Karpas-422 (cell line): ENCODE measurements at regions not wholly inside any gene's neighbourhood (a gene's known extent, or its start where the extent isn't known, plus 50 kb on each side); places are given as distances from the start of the nearest gene placed in this dataset.
"Not testable (repeated sequence)": the region's sequence is repeated elsewhere in the genome, so short reads cannot be mapped to it uniquely, and the experiment has no call there.

Source experiments
- DNase-seq: peaks from one replicate; pipeline ENCODE4 v3.0.0-alpha.2; 2015
- H2AFZ ChIP-seq: fragments of 200-600 bp; sonication (generic); 2 replicates; pipeline ENCODE4 v1.6.1; 2014; ENCODE audit warnings: antibody characterized with exemption, low read length, mixed read lengths
- H3K27ac ChIP-seq: fragments of 200-600 bp; sonication (generic); 2 replicates; pipeline ENCODE4 v1.5.1; 2014; ENCODE audit warnings: mild to moderate bottlenecking, low read length, moderate library complexity
- H3K27me3 ChIP-seq: fragments of 200-600 bp; sonication (generic); 2 replicates; pipeline ENCODE4 v1.6.1; 2014; ENCODE audit warnings: low read length, mixed read lengths
- H3K36me3 ChIP-seq: fragments of 200-600 bp; sonication (generic); 2 replicates; pipeline ENCODE4 v1.6.1; 2014; ENCODE audit warnings: low read length, mixed read lengths; ENCODE audit not compliant: insufficient read depth
- H3K4me1 ChIP-seq: fragments of 200-600 bp; sonication (generic); 2 replicates; pipeline ENCODE4 v1.6.1; 2014; ENCODE audit warnings: mild to moderate bottlenecking, low read length, mixed read lengths
- H3K4me2 ChIP-seq: fragments of 200-600 bp; sonication (generic); 2 replicates; pipeline ENCODE4 v1.6.1; 2014; ENCODE audit warnings: low read length, low read depth, mild to moderate bottlenecking; ENCODE audit not compliant: poor library complexity, severe bottlenecking
- H3K4me3 ChIP-seq: fragments of 200-600 bp; sonication (generic); 2 replicates; pipeline ENCODE4 v1.5.1; 2014; ENCODE audit warnings: mild to moderate bottlenecking, antibody characterized with exemption, low read length, mixed read lengths
- H3K79me2 ChIP-seq: fragments of 200-600 bp; sonication (generic); 2 replicates; pipeline ENCODE4 v1.6.1; 2014; ENCODE audit warnings: mild to moderate bottlenecking, low read length, mixed read lengths
- H3K9ac ChIP-seq: fragments of 200-600 bp; sonication (generic); 2 replicates; pipeline ENCODE4 v1.6.0; 2014; ENCODE audit warnings: low read length
- H3K9me2 ChIP-seq: fragments of 200-600 bp; sonication (generic), shearing (Covaris generic); replicated peaks from 2 replicates; pipeline ENCODE4 v1.6.0; 2014; ENCODE audit warnings: mild to moderate bottlenecking, low read length, moderate library complexity; ENCODE audit not compliant: insufficient read depth
- H3K9me3 ChIP-seq: fragments of 300-700, 200-600 bp; sonication (generic); 2 replicates; pipeline ENCODE4 v1.6.1; 2014; ENCODE audit warnings: low read length, mixed read lengths
- H4K20me1 ChIP-seq: fragments of 200-600 bp; sonication (generic); 2 replicates; pipeline ENCODE4 v1.6.1; 2014; ENCODE audit warnings: mild to moderate bottlenecking, antibody characterized with exemption, low read length, low read depth; ENCODE audit not compliant: insufficient read depth

DNA sequence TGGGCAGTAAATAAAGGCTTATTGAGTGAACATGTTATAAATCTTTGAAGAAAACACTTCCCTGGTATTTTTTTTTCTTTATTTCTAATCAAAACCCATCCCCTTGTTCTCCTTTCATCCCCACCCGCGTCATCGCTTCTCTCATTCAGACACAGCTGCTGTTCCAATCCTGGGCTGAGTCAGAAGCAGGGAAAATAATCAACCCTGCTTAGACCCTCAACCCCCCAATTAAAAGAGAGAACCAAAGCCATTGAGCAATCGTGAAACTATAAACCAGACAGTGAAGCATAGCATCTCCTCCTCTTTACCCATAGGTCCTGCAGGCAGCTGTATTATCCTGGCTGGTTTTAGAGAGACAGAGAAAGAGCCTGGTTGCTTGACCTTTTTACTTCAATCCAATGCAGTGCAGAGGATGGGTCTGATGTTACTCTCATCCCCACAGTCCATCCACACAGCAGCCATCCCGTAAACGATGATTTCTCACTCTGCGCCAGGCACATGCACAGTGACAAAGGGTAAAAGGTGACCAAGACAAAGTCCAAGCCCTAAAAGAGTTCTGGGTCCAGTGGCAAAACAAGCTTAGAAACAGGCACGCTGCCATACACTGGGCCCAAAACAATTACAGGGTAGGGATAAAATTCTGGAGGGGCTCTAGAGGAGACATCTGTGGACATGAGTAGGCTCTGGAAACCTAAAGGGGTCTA, 238.3 kb downstream of the GALC start:
- Histone ChIP-seq H3K4me3 (no peak overlapping the region), H3K27ac (no peak overlapping the region), H3K36me3 (no peaks in the 10 kb centered on the region), H2AFZ (no peak overlapping the region), H3K9me2 (no peaks in the 10 kb centered on the region), H3K79me2 (no peaks in the 10 kb centered on the region), H3K27me3 (no peaks in the 10 kb centered on the region), H4K20me1 (no peaks in the 10 kb centered on the region), H3K9me3 (no peaks in the 10 kb centered on the region), H3K9ac (no peak overlapping the region), H3K4me1 (peaks cover 30% of the 10 kb centered on the region), H3K4me2 (no peak overlapping the region)
- no peak for DNase-seq

GRCh38 chr14:87748558-87748957, 244.4 kb downstream of the GALC start:
- H3K9me2 ChIP-seq, result no peaks in the 10 kb centered on the region
- no peaks in the 10 kb centered on the region for H3K27me3 ChIP-seq
- H2AFZ ChIP-seq, result no peak overlapping the region
- H3K36me3 ChIP-seq, result no peaks in the 10 kb centered on the region
- H3K27ac ChIP-seq, result no peak overlapping the region
- H3K4me2 ChIP-seq, result no peak overlapping the region
- H3K9me3 ChIP-seq, result no peaks in the 10 kb centered on the region
- no peak overlapping the region for H3K9ac ChIP-seq
- no peak overlapping the region for H3K4me3 ChIP-seq
- H3K79me2 ChIP-seq, result no peaks in the 10 kb centered on the region
- H4K20me1 ChIP-seq, result no peaks in the 10 kb centered on the region
- peaks cover 48% of the 10 kb centered on the region for H3K4me1 ChIP-seq
- DNase-seq, result no peak

GRCh38 chr14:87745507-87746118, 247.4 kb downstream of the GALC start:
- H3K9ac ChIP-seq, result no peak overlapping the region
- no peaks in the 10 kb centered on the region for H3K9me2 ChIP-seq
- H3K4me3 ChIP-seq, result no peak overlapping the region
- H3K27me3 ChIP-seq, result no peaks in the 10 kb centered on the region
- no peaks in the 10 kb centered on the region for H3K9me3 ChIP-seq
- H3K27ac ChIP-seq, result no peak overlapping the region
- H3K36me3 ChIP-seq, result no peaks in the 10 kb centered on the region; the same call in 1 of the 2 replicates
- H3K79me2 ChIP-seq, result no peaks in the 10 kb centered on the region
- H3K4me2 ChIP-seq, result peak overlapping the region; percentile 13
- DNase-seq, result peak; percentile 92
- no peaks in the 10 kb centered on the region for H4K20me1 ChIP-seq
- H3K4me1 ChIP-seq, result peaks cover 50% of the 10 kb centered on the region
- H2AFZ ChIP-seq, result peak overlapping the region; percentile 15; the same call in 1 of the 2 replicates

GRCh38 chr14:87734577-87735360, 258.2 kb downstream of the GALC start:
- H3K9ac ChIP-seq, H3K36me3 ChIP-seq, H2AFZ ChIP-seq, DNase-seq, H3K4me3 ChIP-seq, H3K27ac ChIP-seq, H3K9me2 ChIP-seq, H4K20me1 ChIP-seq, H3K79me2 ChIP-seq, H3K9me3 ChIP-seq, H3K27me3 ChIP-seq, H3K4me2 ChIP-seq: not testable (repeated sequence)
- H3K4me1 ChIP-seq, result peaks cover 20% of the 10 kb centered on the region

- H3K4me3 ChIP-seq, H3K79me2 ChIP-seq, H3K27ac ChIP-seq, H3K36me3 ChIP-seq, H4K20me1 ChIP-seq, H3K27me3 ChIP-seq, H2AFZ ChIP-seq, H3K9me2 ChIP-seq, H3K9me3 ChIP-seq: not testable (repeated sequence)
- peak overlapping the region; percentile 30 for H3K4me2 ChIP-seq
- peak; percentile 60 for DNase-seq
- peaks cover 16% of the 10 kb centered on the region for H3K4me1 ChIP-seq
- 0 out of 2 replicates have a peak overlapping the region, but pooled peaks have one; percentile 12 for H3K9ac ChIP-seq
Measured at GRCh38 chr14:87733115-87733514, 259.9 kb downstream of the GALC start.

DNA sequence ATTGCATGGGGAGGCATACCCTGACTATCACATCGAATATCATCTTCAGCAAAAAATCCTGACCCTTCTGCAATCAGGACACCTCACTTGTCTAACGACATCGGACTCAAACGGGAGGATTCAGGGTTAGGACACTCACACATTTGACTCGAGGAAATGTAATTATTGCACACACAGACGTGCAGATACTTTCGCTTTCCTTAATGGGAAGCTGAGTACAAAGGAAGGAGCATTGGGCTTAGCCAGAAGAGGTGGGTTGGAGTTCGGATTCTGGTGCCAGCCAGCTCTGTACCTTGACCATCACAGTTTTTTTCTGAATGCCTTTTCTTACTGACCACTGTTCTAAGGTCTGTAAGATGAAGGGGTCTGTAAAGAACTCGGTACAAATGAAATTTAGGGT, 260.4 kb downstream of the GALC start:
- Histone ChIP-seq H2AFZ (no peak overlapping the region; the same call in 1 of the 2 replicates), H4K20me1 (no peaks in the 10 kb centered on the region), H3K27ac (no peak overlapping the region), H3K9me3 (no peaks in the 10 kb centered on the region), H3K4me3 (peak overlapping the region; percentile 29; the same call in 1 of the 2 replicates), H3K4me1 (peaks cover 16% of the 10 kb centered on the region), H3K79me2 (no peaks in the 10 kb centered on the region), H3K36me3 (no peaks in the 10 kb centered on the region), H3K9me2 (no peaks in the 10 kb centered on the region), H3K9ac (0 out of 2 replicates have a peak overlapping the region, but pooled peaks have one; percentile 12), H3K27me3 (no peaks in the 10 kb centered on the region), H3K4me2 (peak overlapping the region; percentile 30)
- DNase-seq, result no peak

DNA sequence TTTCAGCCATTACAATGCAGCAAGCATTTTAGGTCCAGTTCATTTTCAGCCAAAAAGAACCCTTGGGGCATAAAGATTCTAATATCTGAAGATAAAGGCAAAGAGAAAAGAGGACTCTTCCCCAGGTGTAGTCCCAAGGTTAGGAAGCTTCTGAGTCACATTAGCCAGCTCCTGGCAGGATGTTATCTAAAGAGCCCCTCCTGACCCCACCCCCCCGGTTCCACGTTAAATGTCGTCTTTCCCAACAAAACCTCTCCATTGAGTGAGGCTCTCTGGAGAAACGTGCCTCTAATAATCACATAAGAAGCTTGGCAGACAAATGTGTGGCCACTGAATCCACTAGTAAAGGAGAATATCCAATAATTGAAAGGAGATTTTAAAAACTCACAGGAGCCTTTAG, 267.7 kb downstream of the GALC start:
- Histone ChIP-seq H3K27me3 (no peaks in the 10 kb centered on the region), H3K27ac (no peak overlapping the region), H3K36me3 (no peaks in the 10 kb centered on the region), H3K4me1 (peaks cover 4% of the 10 kb centered on the region; the same call in 1 of the 2 replicates), H4K20me1 (no peaks in the 10 kb centered on the region), H3K4me2 (no peak overlapping the region), H3K9me3 (no peaks in the 10 kb centered on the region), H3K4me3 (no peak overlapping the region), H3K9ac (no peak overlapping the region), H2AFZ (no peak overlapping the region), H3K9me2 (no peaks in the 10 kb centered on the region), H3K79me2 (no peaks in the 10 kb centered on the region)
- no peak for DNase-seq

DNA sequence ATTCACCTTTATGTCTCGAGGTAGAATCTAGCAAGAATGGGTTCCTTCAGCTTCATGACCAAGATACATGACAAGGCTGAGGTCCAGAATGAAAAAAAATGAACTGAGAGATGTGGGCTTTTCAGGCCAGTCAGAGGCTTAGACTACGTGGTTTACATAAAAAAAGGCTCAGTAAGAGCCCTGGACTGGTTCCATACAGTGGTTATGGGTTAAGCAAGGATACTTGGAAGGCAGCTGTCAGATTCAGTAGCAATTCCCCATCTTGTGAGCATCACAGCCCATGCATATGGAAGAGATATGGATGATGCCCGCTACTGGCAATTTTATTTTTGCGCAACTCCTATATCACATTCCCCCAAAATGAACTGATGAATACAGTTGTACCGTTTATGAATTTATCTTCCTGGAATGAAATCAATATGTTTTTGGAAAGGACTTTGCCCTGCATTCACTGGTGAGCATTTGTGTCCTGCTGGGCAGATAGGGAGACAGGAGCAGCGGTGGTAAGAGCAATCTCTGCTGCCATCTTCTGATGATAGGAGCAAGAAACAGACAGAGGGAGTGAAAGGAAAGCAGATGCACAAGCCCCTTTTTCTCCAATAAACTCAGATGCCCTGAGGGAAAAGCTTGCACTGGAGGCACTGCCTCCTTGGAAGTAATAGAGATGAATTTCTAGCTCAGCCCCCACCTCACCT, 280.4 kb downstream of the GALC start:
- H3K9me3 ChIP-seq, result no peaks in the 10 kb centered on the region
- no peaks in the 10 kb centered on the region for H3K27me3 ChIP-seq
- no peak overlapping the region for H3K27ac ChIP-seq
- no peak overlapping the region for H3K9ac ChIP-seq
- no peaks in the 10 kb centered on the region for H4K20me1 ChIP-seq
- H3K4me3 ChIP-seq, result no peak overlapping the region
- no peaks in the 10 kb centered on the region for H3K36me3 ChIP-seq
- H3K79me2 ChIP-seq, result no peaks in the 10 kb centered on the region
- no peaks in the 10 kb centered on the region for H3K9me2 ChIP-seq
- no peak overlapping the region for H3K4me2 ChIP-seq
- no peak overlapping the region for H2AFZ ChIP-seq
- peak; percentile 62 for DNase-seq
- H3K4me1 ChIP-seq, result peaks cover 4% of the 10 kb centered on the region; the same call in 1 of the 2 replicates
